Liver (tissue), 8 donors: ENCODE measurements at regions not wholly inside any gene's neighbourhood (a gene's known extent, or its start where the extent isn't known, plus 50 kb on each side); places are given as distances from the start of the nearest gene placed in this dataset.

Experiments used
- DNase-seq: peaks from one replicate; pipeline ENCODE4 v3.0.0-alpha.2; 2017; ENCODE audit warnings: low spot score
- H3K27ac ChIP-seq, 2 donors: one replicate each; pipeline ENCODE4 v1.7.0; 2013; ENCODE audit warnings: inconsistent platforms in 2 of 2, low read length in 2 of 2, control low read depth in 1 of 2, low read depth in 1 of 2, mild to moderate bottlenecking in 1 of 2
- H3K27me3 ChIP-seq, 4 donors: one replicate each; pipeline versions ENCODE4 v1.6.1 to v1.7.0; 2013; ENCODE audit warnings: low read length in 3 of 4, inconsistent platforms in 1 of 4, mild to moderate bottlenecking in 1 of 4, moderate library complexity in 1 of 4; ENCODE audit not compliant: control insufficient read depth in 4 of 4, insufficient read depth in 4 of 4
- H3K36me3 ChIP-seq, 4 donors: one replicate each; pipeline versions ENCODE4 v1.6.1 to v1.7.0; 2013; ENCODE audit warnings: low read length in 3 of 4, mild to moderate bottlenecking in 3 of 4, low read depth in 1 of 4, moderate library complexity in 1 of 4; ENCODE audit not compliant: control insufficient read depth in 4 of 4, insufficient read depth in 3 of 4
- H3K4me1 ChIP-seq, 4 donors: one replicate each; pipeline versions ENCODE4 v1.6.1 to v1.7.0; 2013; ENCODE audit warnings: low read length in 3 of 4, mild to moderate bottlenecking in 3 of 4, moderate library complexity in 1 of 4; ENCODE audit not compliant: control insufficient read depth in 4 of 4, insufficient read depth in 4 of 4
- H3K4me3 ChIP-seq, 3 donors: one replicate each; pipeline versions ENCODE4 v1.6.1 to v1.7.0; 2013; ENCODE audit warnings: low read length in 3 of 3, control low read depth in 1 of 3, low read depth in 1 of 3, mild to moderate bottlenecking in 1 of 3
- H3K9ac ChIP-seq, 2 donors: one replicate each; pipeline ENCODE4 v1.7.0; 2013; ENCODE audit warnings: low read length in 2 of 2, mild to moderate bottlenecking in 2 of 2, moderate library complexity in 2 of 2, control low read depth in 1 of 2, low read depth in 1 of 2
- H3K9me3 ChIP-seq, 4 donors: one replicate each; pipeline versions ENCODE4 v1.6.1 to v1.7.0; 2013; ENCODE audit warnings: low read length in 3 of 4; ENCODE audit not compliant: control insufficient read depth in 4 of 4
- ATF3 ChIP-seq: IDR thresholded peaks from 2 replicates; pipeline ENCODE4 v1.6.1; 2016; ENCODE audit warnings: antibody characterized with exemption
- CTCF ChIP-seq: fragments of 150-350 bp; IDR thresholded peaks from 2 replicates; pipeline ENCODE4 v1.5.1; 2017; ENCODE audit warnings: improper control_type of control experiment, low read depth, low read length; ENCODE audit not compliant: missing input control
- EGR1 ChIP-seq, 2 donors: IDR thresholded peaks; 2 replicates each; pipeline ENCODE4 v1.6.1; 2016 to 2018; ENCODE audit warnings: antibody characterized with exemption in 2 of 2, low read depth in 2 of 2
- FOXA1 ChIP-seq: IDR thresholded peaks from 2 replicates; pipeline ENCODE4 v1.6.1; 2016; ENCODE audit warnings: antibody characterized with exemption
- FOXA2 ChIP-seq: IDR thresholded peaks from 2 replicates; pipeline ENCODE4 v1.6.1; 2016; ENCODE audit warnings: antibody characterized with exemption
- GABPA ChIP-seq, 2 donors: IDR thresholded peaks in 1 of 2; conservative IDR thresholded peaks in 1 of 2; 2 replicates each; pipeline ENCODE4 v1.6.1; 2016; ENCODE audit warnings: antibody characterized with exemption in 2 of 2, mild to moderate bottlenecking in 1 of 2, moderate library complexity in 1 of 2
- HNF4A ChIP-seq, 2 donors: conservative IDR thresholded peaks; 2 replicates each; pipeline ENCODE4 v1.6.1; 2016; ENCODE audit warnings: antibody characterized with exemption in 2 of 2, mild to moderate bottlenecking in 2 of 2
- HNF4G ChIP-seq: IDR thresholded peaks from 2 replicates; pipeline ENCODE4 v1.6.1; 2016; ENCODE audit warnings: antibody characterized with exemption
- JUND ChIP-seq, 2 donors: IDR thresholded peaks; 2 replicates each; pipeline ENCODE4 v1.6.1; 2016; ENCODE audit warnings: antibody characterized with exemption in 2 of 2
- MAX ChIP-seq: IDR thresholded peaks from 2 replicates; pipeline ENCODE4 v1.6.1; 2016; ENCODE audit warnings: antibody characterized with exemption
- NR2F2 ChIP-seq: IDR thresholded peaks from 2 replicates; pipeline ENCODE4 v1.6.1; 2016; ENCODE audit warnings: antibody characterized with exemption
- REST ChIP-seq: IDR thresholded peaks from 2 replicates; pipeline ENCODE4 v1.6.1; 2016; ENCODE audit warnings: antibody characterized with exemption, mild to moderate bottlenecking
- RXRA ChIP-seq, 2 donors: IDR thresholded peaks; 2 replicates each; pipeline ENCODE4 v1.6.1; 2017 to 2018; ENCODE audit warnings: antibody characterized with exemption in 2 of 2, mild to moderate bottlenecking in 1 of 2
- SP1 ChIP-seq: IDR thresholded peaks from 2 replicates; pipeline ENCODE4 v1.6.1; 2018; ENCODE audit warnings: antibody characterized with exemption, mild to moderate bottlenecking
- TAF1 ChIP-seq: conservative IDR thresholded peaks from 2 replicates; pipeline ENCODE4 v1.6.1; 2016; ENCODE audit warnings: antibody characterized with exemption, mild to moderate bottlenecking
- YY1 ChIP-seq: IDR thresholded peaks from 2 replicates; pipeline ENCODE4 v1.6.1; 2016; ENCODE audit warnings: antibody characterized with exemption, mild to moderate bottlenecking
- ZBTB33 ChIP-seq: IDR thresholded peaks from 2 replicates; pipeline ENCODE4 v1.6.1; 2016; ENCODE audit warnings: antibody characterized with exemption
- WGBS: extraction: QIAGEN DNeasy Blood & Tissue Kit; methylation state at CpG from one replicate; pipeline ENCODE4 v1.1.7; 2013; 5-methylcytosine and 5-hydroxymethylcytosine counted together
- donor health status: healthy.
- donor health status: healthy.
- donor health status: healthy.
- donor health status: healthy.
- donor health status: healthy.

GRCh38 chr7:84637568-84638338 is 443.2 kb upstream of the SEMA3A start:
- H3K27ac ChIP-seq = no peak overlapping the region
- WGBS = 80% methylated on average over 2 of the region's 2 CpGs
- no peaks in the 10 kb centered on the region for H3K27me3 ChIP-seq
- DNase-seq = no peak
- no peak overlapping the region for H3K4me3 ChIP-seq
- H3K9ac ChIP-seq = no peak overlapping the region
- peaks cover 0 to 4% (median 0%) of the 10 kb centered on the region in 4 donors for H3K9me3 ChIP-seq
- H3K36me3 ChIP-seq = no peaks in the 10 kb centered on the region
- H3K4me1 ChIP-seq = no peaks in the 10 kb centered on the region
- TF ChIP-seq NR2F2 (no peak), CTCF (no peak), RXRA (IDR thresholded peaks at IDR 0.05) (no peak), ZBTB33 (no peak), YY1 (no peak), MAX (no peak)

- H3K4me3 ChIP-seq = no peak overlapping the region
- H3K9me3 ChIP-seq = peaks cover 0 to 8% (median 3%) of the 10 kb centered on the region in 4 donors
- WGBS = 55% methylated on average over 4 of the region's 4 CpGs
- H3K9ac ChIP-seq = no peak overlapping the region
- H3K4me1 ChIP-seq = no peaks in the 10 kb centered on the region
- TF ChIP-seq ZBTB33 (no peak), RXRA (IDR thresholded peaks at IDR 0.05) (no peak), NR2F2 (no peak), FOXA1 (no peak), SP1 (no peak), ATF3 (no peak), HNF4A (conservative IDR thresholded peaks at IDR 0.05) (no peak), JUND (IDR thresholded peaks at IDR 0.05) (no peak), MAX (no peak), EGR1 (IDR thresholded peaks at IDR 0.05; ENCODE audit: low read depth in 2 of 2) (no peak), TAF1 (no peak), REST (no peak), HNF4G (no peak), CTCF (no peak), GABPA (IDR thresholded peaks at IDR 0.05 in 1 of 2, conservative IDR thresholded peaks at IDR 0.05 in 1 of 2) (no peak), YY1 (no peak), FOXA2 (no peak)
- H3K27ac ChIP-seq = no peak overlapping the region
- H3K27me3 ChIP-seq = no peaks in the 10 kb centered on the region
- no peak for DNase-seq
- no peaks in the 10 kb centered on the region for H3K36me3 ChIP-seq
These were observed 437.3 kb upstream of the SEMA3A start for GRCh38 chr7:84631913-84632312.
